ENCODE measurements at regions not wholly inside any gene's neighbourhood (a gene's known extent, or its start where the extent isn't known, plus 50 kb on each side); places are given as distances from the start of the nearest gene placed in this dataset.

DNA sequence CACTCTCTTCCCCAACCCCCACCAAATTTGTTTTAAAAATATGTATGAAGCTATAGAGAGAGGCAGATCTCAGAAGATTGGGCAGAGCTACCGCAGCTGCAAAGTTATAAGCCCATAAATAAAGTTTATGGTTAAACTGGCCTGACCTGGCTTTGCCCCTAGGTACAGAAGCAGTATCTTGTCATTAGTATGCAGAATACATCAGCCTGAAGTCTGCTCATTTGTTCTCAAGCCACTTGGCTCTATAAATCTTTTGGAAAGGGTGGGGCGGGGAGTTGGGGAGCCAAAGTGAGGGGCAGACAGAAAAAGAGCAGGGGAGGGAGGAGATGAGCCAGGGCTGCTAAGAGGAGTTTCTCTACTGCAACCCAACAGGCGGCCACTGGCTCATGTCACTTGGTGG is 113.2 kb downstream of the SOX9 start:
- TF ChIP-seq, protein P1, sequence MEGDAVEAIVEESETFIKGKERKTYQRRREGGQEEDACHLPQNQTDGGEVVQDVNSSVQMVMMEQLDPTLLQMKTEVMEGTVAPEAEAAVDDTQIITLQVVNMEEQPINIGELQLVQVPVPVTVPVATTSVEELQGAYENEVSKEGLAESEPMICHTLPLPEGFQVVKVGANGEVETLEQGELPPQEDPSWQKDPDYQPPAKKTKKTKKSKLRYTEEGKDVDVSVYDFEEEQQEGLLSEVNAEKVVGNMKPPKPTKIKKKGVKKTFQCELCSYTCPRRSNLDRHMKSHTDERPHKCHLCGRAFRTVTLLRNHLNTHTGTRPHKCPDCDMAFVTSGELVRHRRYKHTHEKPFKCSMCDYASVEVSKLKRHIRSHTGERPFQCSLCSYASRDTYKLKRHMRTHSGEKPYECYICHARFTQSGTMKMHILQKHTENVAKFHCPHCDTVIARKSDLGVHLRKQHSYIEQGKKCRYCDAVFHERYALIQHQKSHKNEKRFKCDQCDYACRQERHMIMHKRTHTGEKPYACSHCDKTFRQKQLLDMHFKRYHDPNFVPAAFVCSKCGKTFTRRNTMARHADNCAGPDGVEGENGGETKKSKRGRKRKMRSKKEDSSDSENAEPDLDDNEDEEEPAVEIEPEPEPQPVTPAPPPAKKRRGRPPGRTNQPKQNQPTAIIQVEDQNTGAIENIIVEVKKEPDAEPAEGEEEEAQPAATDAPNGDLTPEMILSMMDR (IDR thresholded peaks at IDR 0.05), result no peak
- no peak for TF ChIP-seq CHD2 (IDR thresholded peaks at IDR 0.05; ENCODE audit: low read length, partially characterized antibody)
- TF ChIP-seq POLR2A (IDR thresholded peaks at IDR 0.05; ENCODE audit: low read length), result no peak
- TF ChIP-seq RAD21 (conservative IDR thresholded peaks at IDR 0.05 in 1 of 2, IDR thresholded peaks at IDR 0.05 in 1 of 2), result no peak
- no peak for TF ChIP-seq KDM1A (IDR thresholded peaks at IDR 0.05; ENCODE audit: low read depth)
- TF ChIP-seq EHF (CRISPR knock-in tag; IDR thresholded peaks at IDR 0.05), result no peak
- TF ChIP-seq MAX (IDR thresholded peaks at IDR 0.05), result no peak
- TF ChIP-seq EP300 (IDR thresholded peaks at IDR 0.05), result no peak
- no peak for TF ChIP-seq FOXS1 (CRISPR knock-in tag; IDR thresholded peaks at IDR 0.05)
- TF ChIP-seq HDAC2 (IDR thresholded peaks at IDR 0.05), result no peak
- TF ChIP-seq ESRRA (IDR thresholded peaks at IDR 0.05; ENCODE audit: borderline replicate concordance, low read length), result no peak
